WTC11 (cell line): ENCODE measurements at regions not wholly inside any gene's neighbourhood (a gene's known extent, or its start where the extent isn't known, plus 50 kb on each side); places are given as distances from the start of the nearest gene placed in this dataset.

Experiments
- GABPB1 ChIP-seq: sonication (generic); formaldehyde crosslinking; IDR thresholded peaks from 2 replicates; pipeline ENCODE4 v1.8.1; 2023; ENCODE audit warnings: mild to moderate bottlenecking, missing genetic modification reagents
- SP1 ChIP-seq: sonication (generic); formaldehyde crosslinking; conservative IDR thresholded peaks from 2 replicates; pipeline ENCODE4 v1.8.1; 2022; ENCODE audit warnings: missing genetic modification reagents
- TP53 ChIP-seq: sonication (generic); formaldehyde crosslinking; IDR thresholded peaks from 2 replicates; pipeline ENCODE4 v1.8.1; 2023; ENCODE audit warnings: mild to moderate bottlenecking, missing genetic modification reagents
- ZBTB21 ChIP-seq: sonication (generic); formaldehyde crosslinking; IDR thresholded peaks from 2 replicates; pipeline ENCODE4 v1.8.1; 2023; ENCODE audit warnings: mild to moderate bottlenecking, missing genetic modification reagents, borderline replicate concordance
- TF ChIP-seq, protein P1 (sequence below): fragments of 200-600 bp; IDR thresholded peaks from 2 replicates; pipeline ENCODE4 v1.8.0; 2022; ENCODE audit warnings: antibody characterized with exemption
- TF ChIP-seq, protein P2 (sequence below): sonication (generic); formaldehyde crosslinking; IDR thresholded peaks from 2 replicates; pipeline ENCODE4 v1.8.0; 2022; ENCODE audit warnings: mild to moderate bottlenecking, missing genetic modification reagents
- TF ChIP-seq, protein P3 (sequence below): sonication (generic); formaldehyde crosslinking; IDR thresholded peaks from 2 replicates; pipeline ENCODE4 v1.8.0; 2022; ENCODE audit warnings: mild to moderate bottlenecking, missing genetic modification reagents
- TF ChIP-seq, protein P4 (sequence below): sonication (generic); formaldehyde crosslinking; IDR thresholded peaks from 2 replicates; pipeline ENCODE4 v1.8.0; 2022; ENCODE audit warnings: mild to moderate bottlenecking, missing genetic modification reagents

DNA sequence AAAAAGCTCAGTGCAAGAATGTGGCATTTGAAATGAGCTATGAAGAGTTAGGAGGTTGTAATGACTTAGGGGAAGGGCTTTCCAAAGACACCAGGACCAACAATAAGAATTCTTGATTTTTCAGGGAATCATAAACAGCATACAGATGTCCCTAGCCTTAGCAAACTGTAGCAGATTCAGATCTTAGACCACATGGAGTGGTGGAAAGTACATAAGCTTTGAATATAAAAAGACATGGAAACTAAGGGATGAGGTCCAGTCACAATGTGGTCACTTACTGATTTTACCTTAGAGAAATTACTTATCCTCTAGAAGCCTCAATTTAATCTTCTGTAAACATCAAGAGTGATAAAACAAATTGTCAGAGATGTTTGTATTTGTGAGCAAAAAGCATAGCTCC, 186.6 kb downstream of the DUSP6 start:
- TF ChIP-seq, protein P1, sequence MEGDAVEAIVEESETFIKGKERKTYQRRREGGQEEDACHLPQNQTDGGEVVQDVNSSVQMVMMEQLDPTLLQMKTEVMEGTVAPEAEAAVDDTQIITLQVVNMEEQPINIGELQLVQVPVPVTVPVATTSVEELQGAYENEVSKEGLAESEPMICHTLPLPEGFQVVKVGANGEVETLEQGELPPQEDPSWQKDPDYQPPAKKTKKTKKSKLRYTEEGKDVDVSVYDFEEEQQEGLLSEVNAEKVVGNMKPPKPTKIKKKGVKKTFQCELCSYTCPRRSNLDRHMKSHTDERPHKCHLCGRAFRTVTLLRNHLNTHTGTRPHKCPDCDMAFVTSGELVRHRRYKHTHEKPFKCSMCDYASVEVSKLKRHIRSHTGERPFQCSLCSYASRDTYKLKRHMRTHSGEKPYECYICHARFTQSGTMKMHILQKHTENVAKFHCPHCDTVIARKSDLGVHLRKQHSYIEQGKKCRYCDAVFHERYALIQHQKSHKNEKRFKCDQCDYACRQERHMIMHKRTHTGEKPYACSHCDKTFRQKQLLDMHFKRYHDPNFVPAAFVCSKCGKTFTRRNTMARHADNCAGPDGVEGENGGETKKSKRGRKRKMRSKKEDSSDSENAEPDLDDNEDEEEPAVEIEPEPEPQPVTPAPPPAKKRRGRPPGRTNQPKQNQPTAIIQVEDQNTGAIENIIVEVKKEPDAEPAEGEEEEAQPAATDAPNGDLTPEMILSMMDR = no peak
- no peak for TF ChIP-seq TP53
- TF ChIP-seq ZBTB21 (CRISPR knock-in tag) = no peak
- TF ChIP-seq, protein P2, sequence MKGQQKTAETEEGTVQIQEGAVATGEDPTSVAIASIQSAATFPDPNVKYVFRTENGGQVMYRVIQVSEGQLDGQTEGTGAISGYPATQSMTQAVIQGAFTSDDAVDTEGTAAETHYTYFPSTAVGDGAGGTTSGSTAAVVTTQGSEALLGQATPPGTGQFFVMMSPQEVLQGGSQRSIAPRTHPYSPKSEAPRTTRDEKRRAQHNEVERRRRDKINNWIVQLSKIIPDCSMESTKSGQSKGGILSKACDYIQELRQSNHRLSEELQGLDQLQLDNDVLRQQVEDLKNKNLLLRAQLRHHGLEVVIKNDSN (CRISPR knock-in tag) = no peak
- TF ChIP-seq, protein P3, sequence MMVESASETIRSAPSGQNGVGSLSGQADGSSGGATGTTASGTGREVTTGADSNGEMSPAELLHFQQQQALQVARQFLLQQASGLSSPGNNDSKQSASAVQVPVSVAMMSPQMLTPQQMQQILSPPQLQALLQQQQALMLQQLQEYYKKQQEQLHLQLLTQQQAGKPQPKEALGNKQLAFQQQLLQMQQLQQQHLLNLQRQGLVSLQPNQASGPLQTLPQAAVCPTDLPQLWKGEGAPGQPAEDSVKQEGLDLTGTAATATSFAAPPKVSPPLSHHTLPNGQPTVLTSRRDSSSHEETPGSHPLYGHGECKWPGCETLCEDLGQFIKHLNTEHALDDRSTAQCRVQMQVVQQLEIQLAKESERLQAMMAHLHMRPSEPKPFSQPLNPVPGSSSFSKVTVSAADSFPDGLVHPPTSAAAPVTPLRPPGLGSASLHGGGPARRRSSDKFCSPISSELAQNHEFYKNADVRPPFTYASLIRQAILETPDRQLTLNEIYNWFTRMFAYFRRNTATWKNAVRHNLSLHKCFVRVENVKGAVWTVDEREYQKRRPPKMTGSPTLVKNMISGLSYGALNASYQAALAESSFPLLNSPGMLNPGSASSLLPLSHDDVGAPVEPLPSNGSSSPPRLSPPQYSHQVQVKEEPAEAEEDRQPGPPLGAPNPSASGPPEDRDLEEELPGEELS (CRISPR knock-in tag) = no peak
- no peak for TF ChIP-seq GABPB1
- TF ChIP-seq SP1 = no peak
- TF ChIP-seq, protein P4, sequence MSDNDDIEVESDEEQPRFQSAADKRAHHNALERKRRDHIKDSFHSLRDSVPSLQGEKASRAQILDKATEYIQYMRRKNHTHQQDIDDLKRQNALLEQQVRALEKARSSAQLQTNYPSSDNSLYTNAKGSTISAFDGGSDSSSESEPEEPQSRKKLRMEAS = no peak
